CD4-positive, alpha-beta T cell (primary cell): ENCODE measurements at regions not wholly inside any gene's neighbourhood (a gene's known extent, or its start where the extent isn't known, plus 50 kb on each side); places are given as distances from the start of the nearest gene placed in this dataset.

Source experiments
- ATAC-seq: fragments of 200-7000 bp; cut with Tn5 transposase; one replicate; pipeline ENCODE4 v1.10.0; 2022; ENCODE audit warnings: mild to moderate bottlenecking; ENCODE audit not compliant: poor library complexity
- CTCF ChIA-PET: fragments of 350-600 bp; sonication (Branson Sonifier 250); formaldehyde crosslinking; loops from one replicate; lab custom pipeline; 2021; ENCODE audit warnings: antibody characterized with exemption, inconsistent platforms; lab: Charles Lee
- POLR2A ChIA-PET: fragments of 350-600 bp; sonication (Branson Sonifier 250); formaldehyde crosslinking; loops from one replicate; lab custom pipeline; 2021; ENCODE audit warnings: antibody characterized with exemption, inconsistent platforms; lab: Charles Lee
- DNase-seq, 14 experiments: peaks; one replicate each; pipeline ENCODE4 v3.0.0-alpha.2; 2013 to 2020; ENCODE audit warnings: mixed read lengths in 2 of 14
- H3K27ac ChIP-seq, 2 donors: one replicate each; pipeline versions ENCODE4 v1.5.1 to v1.7.0; 2013; ENCODE audit warnings: low read length in 2 of 2, low read depth in 1 of 2, mild to moderate bottlenecking in 1 of 2
- H3K27me3 ChIP-seq, 2 experiments: 1 replicate in 1 of 2; 2 replicates in 1 of 2; pipeline versions ENCODE4 v1.6.1 to v1.7.0; 2013; ENCODE audit warnings: low read length in 2 of 2, control low read depth in 1 of 2, mild to moderate bottlenecking in 1 of 2, moderate library complexity in 1 of 2; ENCODE audit not compliant: insufficient read depth in 2 of 2, control insufficient read depth in 1 of 2
- H3K36me3 ChIP-seq: one replicate; pipeline ENCODE4 v1.6.1; 2013; ENCODE audit warnings: low read length, control low read depth; ENCODE audit not compliant: insufficient read depth
- H3K4me1 ChIP-seq: one replicate; pipeline ENCODE4 v1.6.1; 2013; ENCODE audit warnings: low read length, control low read depth; ENCODE audit not compliant: insufficient read depth
- H3K4me3 ChIP-seq: one replicate; pipeline ENCODE4 v1.5.1; 2013; ENCODE audit warnings: mild to moderate bottlenecking, low read length, moderate library complexity
- H3K9me3 ChIP-seq, 2 experiments: 1 replicate in 1 of 2; 2 replicates in 1 of 2; pipeline versions ENCODE4 v1.6.1 to v1.7.0; 2013; ENCODE audit warnings: low read length in 2 of 2, mild to moderate bottlenecking in 2 of 2, control low read depth in 1 of 2, moderate library complexity in 1 of 2; ENCODE audit not compliant: control insufficient read depth in 1 of 2, insufficient read depth in 1 of 2
- H3K27ac Mint-ChIP-seq: one replicate; pipeline ENCODE4 v1.8.0; 2020; ENCODE audit warnings: mixed read lengths
- H3K27me3 Mint-ChIP-seq: one replicate; pipeline ENCODE4 v1.8.0; 2021; ENCODE audit warnings: mixed read lengths
- H3K36me3 Mint-ChIP-seq: one replicate; pipeline ENCODE4 v1.8.0; 2021; ENCODE audit warnings: low read depth, mixed read lengths
- H3K4me1 Mint-ChIP-seq: one replicate; pipeline ENCODE4 v1.8.0; 2021; ENCODE audit warnings: low read depth, mixed read lengths
- H3K4me3 Mint-ChIP-seq: one replicate; pipeline ENCODE4 v1.8.0; 2020; ENCODE audit warnings: mild to moderate bottlenecking, mixed read lengths
- H3K9me3 Mint-ChIP-seq: one replicate; pipeline ENCODE4 v1.8.0; 2020; ENCODE audit warnings: mixed read lengths
- intact Hi-C, 2 experiments: fragments of 100-400 bp; cut with DNase I in 1 of 2; cut with micrococcal nuclease in 1 of 2; formaldehyde crosslinking; loops; one replicate each; pipeline versions ENCODE4 v1.15.1 to v1.9.0; 2023 to 2025; cut with DNase I, micrococcal nuclease
- TF ChIP-seq, protein P1 (sequence below): fragments of 200-600 bp; IDR thresholded peaks from one replicate; pipeline ENCODE4 v1.8.0; 2022; ENCODE audit warnings: antibody characterized with exemption, mild to moderate bottlenecking

DNA sequence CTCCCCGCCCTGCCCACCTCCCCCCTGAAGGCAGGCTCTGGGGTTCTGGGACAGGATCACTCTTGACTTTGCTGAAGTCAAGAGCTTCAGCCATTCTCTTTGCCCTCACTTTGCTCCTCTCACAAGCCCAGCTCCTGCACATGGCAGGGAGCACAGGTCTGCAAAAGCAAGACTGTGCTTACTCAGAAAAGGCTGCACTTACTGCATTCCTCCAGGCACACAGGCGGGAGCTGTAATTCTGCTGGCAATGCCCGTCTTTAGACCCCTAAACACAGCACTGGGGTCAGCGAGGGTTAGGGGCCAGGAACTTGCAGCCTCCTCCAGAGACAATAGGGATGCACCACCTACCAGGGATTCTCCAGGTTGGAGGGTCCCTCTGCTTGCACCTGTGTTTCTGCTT lies 523.7 kb downstream of the TCERG1L start:
- intact Hi-C loops: loop anchor here in 1 of 2 experiments (10.0 kb wide), 1 partner anchor 593 kb away; no protein-coding TSS in a partner anchor
- Histone ChIP-seq H3K27ac (no peak overlapping the region), H3K4me3 (no peak overlapping the region), H3K27me3 (no peaks in the 10 kb centered on the region), H3K9me3 (peaks cover 0 to 36% of the 10 kb centered on the region in 2 experiments), H3K4me1 (no peaks in the 10 kb centered on the region), H3K36me3 (no peaks in the 10 kb centered on the region)
- no peak for ATAC-seq
- Mint-ChIP-seq H3K36me3 (no peaks in the 10 kb centered on the region), H3K9me3 (no peaks in the 10 kb centered on the region), H3K4me3 (no peak overlapping the region), H3K4me1 (no peaks in the 10 kb centered on the region), H3K27me3 (no peaks in the 10 kb centered on the region), H3K27ac (no peak overlapping the region)
- ChIA-PET POLR2A (no interaction called here), CTCF (no interaction called here)
- TF ChIP-seq, protein P1, sequence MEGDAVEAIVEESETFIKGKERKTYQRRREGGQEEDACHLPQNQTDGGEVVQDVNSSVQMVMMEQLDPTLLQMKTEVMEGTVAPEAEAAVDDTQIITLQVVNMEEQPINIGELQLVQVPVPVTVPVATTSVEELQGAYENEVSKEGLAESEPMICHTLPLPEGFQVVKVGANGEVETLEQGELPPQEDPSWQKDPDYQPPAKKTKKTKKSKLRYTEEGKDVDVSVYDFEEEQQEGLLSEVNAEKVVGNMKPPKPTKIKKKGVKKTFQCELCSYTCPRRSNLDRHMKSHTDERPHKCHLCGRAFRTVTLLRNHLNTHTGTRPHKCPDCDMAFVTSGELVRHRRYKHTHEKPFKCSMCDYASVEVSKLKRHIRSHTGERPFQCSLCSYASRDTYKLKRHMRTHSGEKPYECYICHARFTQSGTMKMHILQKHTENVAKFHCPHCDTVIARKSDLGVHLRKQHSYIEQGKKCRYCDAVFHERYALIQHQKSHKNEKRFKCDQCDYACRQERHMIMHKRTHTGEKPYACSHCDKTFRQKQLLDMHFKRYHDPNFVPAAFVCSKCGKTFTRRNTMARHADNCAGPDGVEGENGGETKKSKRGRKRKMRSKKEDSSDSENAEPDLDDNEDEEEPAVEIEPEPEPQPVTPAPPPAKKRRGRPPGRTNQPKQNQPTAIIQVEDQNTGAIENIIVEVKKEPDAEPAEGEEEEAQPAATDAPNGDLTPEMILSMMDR: no peak
- no peak for DNase-seq

GRCh38 chr10:130790339-130790738 lies 521.2 kb downstream of the TCERG1L start:
- no peak overlapping the region for H3K27ac ChIP-seq
- H3K36me3 ChIP-seq: no peaks in the 10 kb centered on the region
- H3K4me3 ChIP-seq: no peak overlapping the region
- Mint-ChIP-seq H3K27ac (no peak overlapping the region), H3K9me3 (no peaks in the 10 kb centered on the region), H3K4me1 (no peaks in the 10 kb centered on the region), H3K4me3 (no peak overlapping the region), H3K27me3 (no peaks in the 10 kb centered on the region), H3K36me3 (no peaks in the 10 kb centered on the region)
- CTCF ChIA-PET: no interaction called here
- H3K9me3 ChIP-seq: peaks cover 0 to 42% of the 10 kb centered on the region in 2 experiments
- H3K27me3 ChIP-seq: no peaks in the 10 kb centered on the region
- POLR2A ChIA-PET: no interaction called here
- DNase-seq: no peak
- TF ChIP-seq, protein P1: no peak
- ATAC-seq: no peak
- intact Hi-C loops: no loop called here
- no peaks in the 10 kb centered on the region for H3K4me1 ChIP-seq

- ATAC-seq: no peak
- no peaks in the 10 kb centered on the region for H3K4me1 Mint-ChIP-seq
- Histone ChIP-seq H3K4me3 (no peak overlapping the region), H3K27me3 (no peaks in the 10 kb centered on the region), H3K4me1 (no peaks in the 10 kb centered on the region), H3K27ac (no peak overlapping the region), H3K9me3 (peaks cover 0 to 45% of the 10 kb centered on the region in 2 experiments), H3K36me3 (no peaks in the 10 kb centered on the region)
- no peaks in the 10 kb centered on the region for H3K9me3 Mint-ChIP-seq
- POLR2A ChIA-PET: no interaction called here
- H3K27me3 Mint-ChIP-seq: no peaks in the 10 kb centered on the region
- CTCF ChIA-PET: no interaction called here
- no peaks in the 10 kb centered on the region for H3K36me3 Mint-ChIP-seq
- no peak for DNase-seq
- intact Hi-C loops: no loop called here
- no peak overlapping the region for H3K4me3 Mint-ChIP-seq
- H3K27ac Mint-ChIP-seq: no peak overlapping the region
- TF ChIP-seq, protein P1: no peak
Observed at GRCh38 chr10:130792096-130792845, 519.2 kb downstream of the TCERG1L start.
